Upper lobe of right lung (tissue), 1 donor: ENCODE measurements at regions not wholly inside any gene's neighbourhood (a gene's known extent, or its start where the extent isn't known, plus 50 kb on each side); places are given as distances from the start of the nearest gene placed in this dataset.

Experiments used
- ATAC-seq: fragments of 200-7000 bp; cut with Tn5 transposase; one replicate; pipeline ENCODE4 v1.9.1; 2020; ENCODE audit warnings: mild to moderate bottlenecking, moderate library complexity
- DNase-seq: peaks from one replicate; pipeline ENCODE4 v3.0.0-alpha.2; 2020
- H3K27ac ChIP-seq: fragments of 200-600 bp; one replicate; pipeline ENCODE4 v1.8.0; 2022
- H3K27me3 ChIP-seq: fragments of 200-600 bp; one replicate; pipeline ENCODE4 v1.8.0; 2022; ENCODE audit warnings: mild to moderate bottlenecking
- H3K36me3 ChIP-seq: fragments of 200-600 bp; one replicate; pipeline ENCODE4 v1.8.0; 2022
- H3K4me1 ChIP-seq: fragments of 200-600 bp; one replicate; pipeline ENCODE4 v1.8.0; 2022
- H3K4me3 ChIP-seq: fragments of 200-600 bp; one replicate; pipeline ENCODE4 v1.8.0; 2022; ENCODE audit warnings: mild to moderate bottlenecking
- H3K9me3 ChIP-seq: fragments of 200-600 bp; one replicate; pipeline ENCODE4 v1.8.0; 2022
- CTCF ChIP-seq: fragments of 200-600 bp; IDR thresholded peaks from one replicate; pipeline ENCODE4 v1.8.0; 2022; ENCODE audit warnings: antibody characterized with exemption
- intact Hi-C: fragments of 100-400 bp; cut with DNase I; formaldehyde crosslinking; loops from one replicate; pipeline ENCODE4 v1.11.0; 2022
- donor health status: DM: no; HTN: yes; CAD: no; lungs with severe emphysema.

- Histone ChIP-seq H3K4me1 (no peaks in the 10 kb centered on the region), H3K36me3 (no peaks in the 10 kb centered on the region), H3K27ac (no peak overlapping the region), H3K4me3 (no peak overlapping the region), H3K27me3 (no peaks in the 10 kb centered on the region), H3K9me3 (no peaks in the 10 kb centered on the region)
- TF ChIP-seq CTCF = no peak
- ATAC-seq (no peak), DNase-seq (no peak)
- intact Hi-C loops = no loop called here
These were observed 88.1 kb downstream of the ZIC1 start for GRCh38 chr3:147497286-147497685.

- Histone ChIP-seq H3K4me3 (no peak overlapping the region), H3K4me1 (no peaks in the 10 kb centered on the region), H3K36me3 (no peaks in the 10 kb centered on the region), H3K27me3 (no peaks in the 10 kb centered on the region), H3K9me3 (no peaks in the 10 kb centered on the region), H3K27ac (no peak overlapping the region)
- no peak for ATAC-seq
- intact Hi-C loops = no loop called here
- no peak for DNase-seq
- TF ChIP-seq CTCF = no peak
These were observed 98.6 kb downstream of the ZIC1 start for GRCh38 chr3:147507638-147508286.

- Histone ChIP-seq H3K4me3 (no peak overlapping the region), H3K4me1 (no peaks in the 10 kb centered on the region), H3K36me3 (no peaks in the 10 kb centered on the region), H3K9me3 (no peaks in the 10 kb centered on the region), H3K27me3 (no peaks in the 10 kb centered on the region), H3K27ac (no peak overlapping the region)
- ATAC-seq = no peak
- DNase-seq = no peak
- intact Hi-C loops = no loop called here
- TF ChIP-seq CTCF = no peak
These were observed 100.3 kb downstream of the ZIC1 start for GRCh38 chr3:147509448-147509847.

GRCh38 chr3:147513785-147514184 is 104.6 kb downstream of the ZIC1 start:
- ATAC-seq = no peak
- Histone ChIP-seq H3K4me1 (no peaks in the 10 kb centered on the region), H3K36me3 (no peaks in the 10 kb centered on the region), H3K27ac (no peak overlapping the region), H3K4me3 (no peak overlapping the region), H3K9me3 (no peaks in the 10 kb centered on the region), H3K27me3 (no peaks in the 10 kb centered on the region)
- intact Hi-C loops = no loop called here
- DNase-seq = no peak
- no peak for TF ChIP-seq CTCF

GRCh38 chr3:147514366-147515160 is 105.4 kb downstream of the ZIC1 start:
- Histone ChIP-seq H3K27ac (no peak overlapping the region), H3K4me1 (no peaks in the 10 kb centered on the region), H3K4me3 (no peak overlapping the region), H3K9me3 (no peaks in the 10 kb centered on the region), H3K27me3 (no peaks in the 10 kb centered on the region), H3K36me3 (no peaks in the 10 kb centered on the region)
- intact Hi-C loops = no loop called here
- DNase-seq (no peak), ATAC-seq (no peak)
- TF ChIP-seq CTCF = no peak
